H1 (cell line): ENCODE measurements at regions not wholly inside any gene's neighbourhood (a gene's known extent, or its start where the extent isn't known, plus 50 kb on each side); places are given as distances from the start of the nearest gene placed in this dataset.

ENCODE experiments used
- CTCF ChIA-PET: fragments of 300-600 bp; sonication (Branson Sonifier 250); formaldehyde crosslinking; loops from one replicate; lab custom pipeline; 2021; ENCODE audit not compliant: partially characterized antibody; lab: Charles Lee
- POLR2A ChIA-PET: fragments of 300-600 bp; sonication (Branson Sonifier 250); formaldehyde crosslinking; loops from one replicate; lab custom pipeline; 2021; ENCODE audit warnings: inconsistent platforms; ENCODE audit not compliant: partially characterized antibody; lab: Charles Lee
- DNase-seq, 2 experiments: peaks; one replicate each; pipeline versions ENCODE4 v3.0.0 to v3.0.0-alpha.2; 2010 to 2022; ENCODE audit warnings: low spot score in 2 of 2, low read depth in 1 of 2, mixed read lengths in 1 of 2
- FAIRE-seq: peaks from 2 replicates; lab custom pipeline; 2011; peaks lifted over from hg19 to GRCh38; lab: Jason Lieb, UNC
- H2AFZ ChIP-seq: 2 replicates; pipeline ENCODE4 v1.8.1; 2012; ENCODE audit warnings: low read length, inconsistent platforms
- H2AK5ac ChIP-seq: 2 replicates; pipeline ENCODE4 v1.6.1; 2013; ENCODE audit warnings: low read depth, low read length
- H2BK120ac ChIP-seq: replicated peaks from 2 replicates; pipeline ENCODE3; 2013; ENCODE audit warnings: low read depth, low read length, inconsistent platforms
- H2BK12ac ChIP-seq: 2 replicates; pipeline ENCODE4 v1.6.1; 2013; ENCODE audit warnings: low read depth, low read length
- H2BK15ac ChIP-seq: 2 replicates; pipeline ENCODE4 v1.6.1; 2013; ENCODE audit warnings: low read length
- H2BK20ac ChIP-seq: 2 replicates; pipeline ENCODE4 v1.6.1; 2013; ENCODE audit warnings: low read length
- H2BK5ac ChIP-seq: 2 replicates; pipeline ENCODE4 v1.6.1; 2013; ENCODE audit warnings: low read depth, low read length
- H3K14ac ChIP-seq: 2 replicates; pipeline ENCODE4 v1.6.1; 2013; ENCODE audit warnings: inconsistent platforms; ENCODE audit not compliant: insufficient read length
- H3K18ac ChIP-seq: 2 replicates; pipeline ENCODE4 v1.6.1; 2013; ENCODE audit warnings: low read length; ENCODE audit errors: extremely low read depth
- H3K23ac ChIP-seq: 2 replicates; pipeline ENCODE4 v1.6.1; 2013; ENCODE audit warnings: inconsistent platforms; ENCODE audit not compliant: insufficient read length
- H3K23me2 ChIP-seq: 2 replicates; pipeline ENCODE4 v1.6.1; 2013; ENCODE audit warnings: low read depth, low read length
- H3K27ac ChIP-seq: 2 replicates; pipeline ENCODE4 v1.6.1; 2011; ENCODE audit warnings: low read depth, low read length, inconsistent platforms
- H3K27me3 ChIP-seq, 4 experiments: replicated peaks in 1 of 4; 1 replicate in 1 of 4; 2 replicates in 3 of 4; pipeline versions ENCODE4 v1.6.1 to v1.8.1; 2011 to 2013; ENCODE audit warnings: low read length in 3 of 4, mild to moderate bottlenecking in 3 of 4, inconsistent platforms in 2 of 4, mixed read lengths in 2 of 4, moderate library complexity in 1 of 4; ENCODE audit not compliant: control insufficient read depth in 3 of 4, insufficient read depth in 3 of 4; ENCODE audit errors: extremely low read depth in 1 of 4
- H3K36me3 ChIP-seq, 4 experiments: 2 replicates each; pipeline versions ENCODE4 v1.6.1 to v1.8.1; 2011 to 2013; ENCODE audit warnings: mild to moderate bottlenecking in 4 of 4, low read length in 3 of 4, moderate library complexity in 2 of 4, control low read depth in 1 of 4, inconsistent platforms in 1 of 4; ENCODE audit not compliant: insufficient read depth in 4 of 4, control insufficient read depth in 2 of 4
- H3K4ac ChIP-seq: replicated peaks from 2 replicates; pipeline ENCODE3; 2013; ENCODE audit warnings: low read length, low read depth, mixed read lengths, inconsistent platforms; ENCODE audit not compliant: insufficient read length
- H3K4me1 ChIP-seq, 4 experiments: replicated peaks in 1 of 4; 1 replicate in 1 of 4; 2 replicates in 3 of 4; pipeline versions ENCODE4 v1.6.1 to v1.8.1; 2011 to 2013; ENCODE audit warnings: low read length in 3 of 4, inconsistent platforms in 2 of 4, mixed read lengths in 1 of 4; ENCODE audit not compliant: insufficient read depth in 4 of 4, control insufficient read depth in 3 of 4
- H3K4me2 ChIP-seq, 2 experiments: 2 replicates each; pipeline versions ENCODE4 v1.6.1 to v1.8.1; 2011 to 2013; ENCODE audit warnings: low read depth in 2 of 2, low read length in 2 of 2, control low read depth in 1 of 2, inconsistent platforms in 1 of 2, mild to moderate bottlenecking in 1 of 2; ENCODE audit not compliant: insufficient read depth in 1 of 2
- H3K4me3 ChIP-seq, 4 experiments: fragments of 200-600, 300-600 bp in 1 of 4; sonication (generic), shearing (Covaris generic), sonication (Bioruptor Twin) in 1 of 4; 2 replicates each; pipeline versions ENCODE4 v1.5.1 to v1.8.1; 2011 to 2016; ENCODE audit warnings: low read length in 4 of 4, low read depth in 3 of 4, control low read depth in 2 of 4, inconsistent platforms in 2 of 4, mild to moderate bottlenecking in 2 of 4, mixed read lengths in 1 of 4, moderate library complexity in 1 of 4; ENCODE audit not compliant: insufficient read depth in 2 of 4; ENCODE audit errors: extremely low read depth in 1 of 4
- H3K56ac ChIP-seq: replicated peaks from 2 replicates; pipeline ENCODE3; 2013; ENCODE audit warnings: low read depth, mild to moderate bottlenecking, mixed read lengths, low read length, inconsistent platforms; ENCODE audit not compliant: insufficient read length
- H3K79me1 ChIP-seq: 2 replicates; pipeline ENCODE4 v1.6.1; 2013; ENCODE audit warnings: low read depth, low read length, control low read depth
- H3K79me2 ChIP-seq, 2 experiments: 2 replicates each; pipeline versions ENCODE4 v1.6.1 to v1.8.1; 2012 to 2013; ENCODE audit warnings: low read length in 2 of 2, mild to moderate bottlenecking in 2 of 2, inconsistent platforms in 1 of 2; ENCODE audit not compliant: insufficient read depth in 2 of 2, control insufficient read depth in 1 of 2
- H3K9ac ChIP-seq, 4 experiments: replicated peaks in 1 of 4; 1 replicate in 1 of 4; 2 replicates in 3 of 4; pipeline versions ENCODE4 v1.6.1 to v1.8.1; 2011 to 2013; ENCODE audit warnings: low read depth in 3 of 4, low read length in 3 of 4, control low read depth in 2 of 4, mild to moderate bottlenecking in 2 of 4, moderate library complexity in 2 of 4, inconsistent platforms in 1 of 4; ENCODE audit errors: extremely low read depth in 1 of 4
- H3K9me3 ChIP-seq, 2 experiments: 2 replicates each; pipeline versions ENCODE4 v1.6.1 to v1.8.1; 2012 to 2013; ENCODE audit warnings: mild to moderate bottlenecking in 2 of 2, moderate library complexity in 2 of 2, control low read depth in 1 of 2, inconsistent platforms in 1 of 2, low read depth in 1 of 2, low read length in 1 of 2, mixed read lengths in 1 of 2; ENCODE audit not compliant: insufficient read depth in 2 of 2
- H4K20me1 ChIP-seq, 2 experiments: replicated peaks in 1 of 2; 2 replicates each; pipeline versions ENCODE3 to v1.8.1; 2011 to 2013; ENCODE audit warnings: inconsistent platforms in 2 of 2, low read length in 2 of 2, mild to moderate bottlenecking in 1 of 2; ENCODE audit not compliant: insufficient read depth in 2 of 2, control insufficient read depth in 1 of 2
- H4K5ac ChIP-seq: 2 replicates; pipeline ENCODE4 v1.6.1; 2013; ENCODE audit warnings: low read length, low read depth, mixed read lengths, inconsistent platforms; ENCODE audit not compliant: insufficient read length
- H4K8ac ChIP-seq: 2 replicates; pipeline ENCODE4 v1.8.0; 2013; ENCODE audit warnings: mild to moderate bottlenecking, moderate library complexity, low read length, inconsistent platforms; ENCODE audit not compliant: insufficient read depth; ENCODE audit errors: extremely low read depth
- H4K91ac ChIP-seq: replicated peaks from 2 replicates; pipeline ENCODE3; 2013; ENCODE audit warnings: low read length, mixed read lengths, inconsistent platforms; ENCODE audit not compliant: insufficient read length
- BRCA1 ChIP-seq: IDR thresholded peaks from 2 replicates; pipeline ENCODE4 v1.6.1; 2012; ENCODE audit warnings: low read depth, low read length, improper control_type of control experiment
- WGBS, 2 experiments: shearing (Covaris generic) in 1 of 2; methylation state at CpG; one replicate each; pipeline versions ENCODE4 v1.1.6 to v1.1.7; 2013 to 2015; ENCODE audit warnings: low lambda C conversion rate in 2 of 2, mixed read lengths in 2 of 2, inconsistent platforms in 1 of 2, low coverage in 1 of 2, missing lambda C conversion rate in 1 of 2; ENCODE audit not compliant: insufficient replicate concordance in 2 of 2, insufficient coverage in 1 of 2, insufficient read length in 1 of 2; ENCODE audit errors: extremely low coverage in 1 of 2, missing lambda C conversion rate in 1 of 2; 5-methylcytosine and 5-hydroxymethylcytosine counted together

GRCh38 chr1:119266858-119267257 lies 101.7 kb upstream of the HAO2 start:
- no peak overlapping the region for H2BK120ac ChIP-seq
- no peak overlapping the region for H4K91ac ChIP-seq
- H3K56ac ChIP-seq: no peak overlapping the region
- H3K27ac ChIP-seq: no peak overlapping the region
- no peak overlapping the region for H3K18ac ChIP-seq
- H4K8ac ChIP-seq: no peak overlapping the region
- DNase-seq (no peak), FAIRE-seq (no peak)
- H3K4me1 ChIP-seq: no peaks in the 10 kb centered on the region
- no peak overlapping the region for H2AFZ ChIP-seq
- H3K79me1 ChIP-seq: no peaks in the 10 kb centered on the region
- H2BK15ac ChIP-seq: no peak overlapping the region
- WGBS, 2 experiments: 89% methylated on average over 3 of the region's 3 CpGs; no CpG with 5 or more reads in 1 of the 2 experiments
- no peak overlapping the region for H2BK5ac ChIP-seq
- no peak overlapping the region for H3K4ac ChIP-seq
- H2BK12ac ChIP-seq: no peak overlapping the region
- no peaks in the 10 kb centered on the region for H3K23me2 ChIP-seq
- no peaks in the 10 kb centered on the region for H4K20me1 ChIP-seq
- H3K27me3 ChIP-seq: no peaks in the 10 kb centered on the region
- no peak overlapping the region for H3K14ac ChIP-seq
- no peaks in the 10 kb centered on the region for H3K79me2 ChIP-seq
- no peaks in the 10 kb centered on the region for H3K36me3 ChIP-seq
- H3K23ac ChIP-seq: no peak overlapping the region
- no peak overlapping the region for H4K5ac ChIP-seq
- no peak overlapping the region for H3K4me3 ChIP-seq
- no peak overlapping the region for H3K9ac ChIP-seq
- H3K9me3 ChIP-seq: no peaks in the 10 kb centered on the region
- H3K4me2 ChIP-seq: no peak overlapping the region
- H2AK5ac ChIP-seq: no peak overlapping the region
- no peak overlapping the region for H2BK20ac ChIP-seq
- ChIA-PET POLR2A (no interaction called here), CTCF (interaction anchor here (1.2 to 2.7 kb wide), 2 partner anchors 9 to 103 kb away, joined by 4 to 30 read pairs; no protein-coding TSS in a partner anchor)
- TF ChIP-seq BRCA1: no peak
